ENCODE measurements at regions not wholly inside any gene's neighbourhood (a gene's known extent, or its start where the extent isn't known, plus 50 kb on each side); places are given as distances from the start of the nearest gene placed in this dataset.

DNA sequence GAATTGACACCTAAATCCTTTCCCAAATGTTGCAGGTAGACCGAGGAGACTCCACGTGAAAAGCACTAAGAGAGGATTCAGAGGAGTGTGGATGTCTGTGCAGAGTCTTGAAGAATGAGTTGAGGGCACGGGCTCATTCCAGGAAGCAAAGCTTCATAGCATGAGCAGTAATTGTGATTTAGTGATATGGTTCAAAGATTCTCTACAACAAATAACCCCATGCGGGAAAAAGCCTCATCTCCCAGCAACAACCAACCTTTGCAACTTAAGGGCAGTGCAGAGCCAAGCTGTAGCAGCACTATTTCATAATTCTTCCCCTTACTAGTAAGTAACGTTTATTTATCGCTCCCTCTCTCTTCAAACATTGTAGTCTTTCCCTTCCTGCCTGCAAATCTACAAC, 87.5 kb upstream of the CLMP start:
- intact Hi-C loops (cut with DNase I): no loop called here
- no peaks in the 10 kb centered on the region for H3K9me3 ChIP-seq
- no peak for DNase-seq (ENCODE audit: low spot score)
- no peaks in the 10 kb centered on the region for H3K4me1 ChIP-seq (replicated peaks)
- no peaks in the 10 kb centered on the region for H3K27me3 ChIP-seq (replicated peaks; ENCODE audit: insufficient read depth)
- WGBS: 66% methylated on average over 6 of the region's 6 CpGs
- H3K27ac ChIP-seq: no peak overlapping the region
- TF ChIP-seq POLR2AphosphoS5 (IDR thresholded peaks at IDR 0.05) (no peak), POLR2A (IDR thresholded peaks at IDR 0.05) (no peak)
- TF ChIP-seq, protein P1, sequence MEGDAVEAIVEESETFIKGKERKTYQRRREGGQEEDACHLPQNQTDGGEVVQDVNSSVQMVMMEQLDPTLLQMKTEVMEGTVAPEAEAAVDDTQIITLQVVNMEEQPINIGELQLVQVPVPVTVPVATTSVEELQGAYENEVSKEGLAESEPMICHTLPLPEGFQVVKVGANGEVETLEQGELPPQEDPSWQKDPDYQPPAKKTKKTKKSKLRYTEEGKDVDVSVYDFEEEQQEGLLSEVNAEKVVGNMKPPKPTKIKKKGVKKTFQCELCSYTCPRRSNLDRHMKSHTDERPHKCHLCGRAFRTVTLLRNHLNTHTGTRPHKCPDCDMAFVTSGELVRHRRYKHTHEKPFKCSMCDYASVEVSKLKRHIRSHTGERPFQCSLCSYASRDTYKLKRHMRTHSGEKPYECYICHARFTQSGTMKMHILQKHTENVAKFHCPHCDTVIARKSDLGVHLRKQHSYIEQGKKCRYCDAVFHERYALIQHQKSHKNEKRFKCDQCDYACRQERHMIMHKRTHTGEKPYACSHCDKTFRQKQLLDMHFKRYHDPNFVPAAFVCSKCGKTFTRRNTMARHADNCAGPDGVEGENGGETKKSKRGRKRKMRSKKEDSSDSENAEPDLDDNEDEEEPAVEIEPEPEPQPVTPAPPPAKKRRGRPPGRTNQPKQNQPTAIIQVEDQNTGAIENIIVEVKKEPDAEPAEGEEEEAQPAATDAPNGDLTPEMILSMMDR (IDR thresholded peaks at IDR 0.05): no peak
- H3K36me3 ChIP-seq: no peaks in the 10 kb centered on the region
- no peak overlapping the region for H3K4me3 ChIP-seq

DNA sequence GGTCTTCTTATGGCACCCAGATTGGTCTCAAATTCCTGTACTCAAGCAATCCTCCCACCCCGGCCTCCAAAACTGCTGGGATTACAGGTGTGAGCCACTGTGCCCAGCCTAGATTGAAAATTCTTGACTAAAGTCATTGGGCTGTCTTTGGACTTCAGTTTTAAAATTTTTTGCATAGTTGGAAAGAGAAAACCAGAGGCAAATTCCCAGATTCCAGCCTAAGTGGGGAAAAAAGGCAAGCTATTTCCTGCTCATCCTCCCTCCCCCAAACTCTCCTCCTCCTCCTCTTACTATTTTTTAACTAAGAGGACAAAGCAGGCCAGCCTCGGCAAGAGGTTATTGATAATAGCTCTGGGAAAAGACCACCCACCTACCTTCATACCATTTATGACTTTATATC, 78.6 kb upstream of the CLMP start:
- no peak for DNase-seq (ENCODE audit: low spot score)
- no peak overlapping the region for H3K4me3 ChIP-seq
- H3K9me3 ChIP-seq: no peaks in the 10 kb centered on the region
- no peaks in the 10 kb centered on the region for H3K4me1 ChIP-seq (replicated peaks)
- H3K27ac ChIP-seq: no peak overlapping the region
- TF ChIP-seq POLR2A (IDR thresholded peaks at IDR 0.05): no peak
- no peak for TF ChIP-seq POLR2AphosphoS5 (IDR thresholded peaks at IDR 0.05)
- TF ChIP-seq, protein P1 (IDR thresholded peaks at IDR 0.05): no peak
- WGBS: 72% methylated on average over 2 of the region's 2 CpGs
- no peaks in the 10 kb centered on the region for H3K36me3 ChIP-seq
- intact Hi-C loops (cut with DNase I): no loop called here
- H3K27me3 ChIP-seq (replicated peaks; ENCODE audit: insufficient read depth): no peaks in the 10 kb centered on the region

DNA sequence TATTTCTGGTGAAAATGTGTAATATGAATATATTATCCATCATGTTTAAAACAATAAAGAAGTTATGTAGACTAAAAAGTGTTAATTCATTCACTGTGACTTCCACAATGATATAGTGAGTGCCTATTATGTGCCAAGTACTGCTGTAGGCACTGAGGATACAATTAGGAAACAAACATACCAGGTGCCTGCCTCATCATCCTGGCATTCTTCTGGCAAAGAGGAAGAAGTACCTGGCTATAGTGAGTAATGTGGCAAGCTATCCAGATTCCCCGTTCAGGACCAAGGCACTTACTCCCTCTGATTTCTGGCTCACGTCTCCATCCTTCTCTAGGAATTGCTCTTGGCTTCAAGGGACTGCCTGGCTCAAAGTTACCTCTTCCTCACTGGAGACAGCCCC, 77.5 kb upstream of the CLMP start:
- 46% methylated on average over 2 of the region's 2 CpGs for WGBS
- intact Hi-C loops (cut with DNase I): no loop called here
- no peaks in the 10 kb centered on the region for H3K4me1 ChIP-seq (replicated peaks)
- TF ChIP-seq POLR2A (IDR thresholded peaks at IDR 0.05) (no peak), POLR2AphosphoS5 (IDR thresholded peaks at IDR 0.05) (no peak)
- TF ChIP-seq, protein P1 (IDR thresholded peaks at IDR 0.05): no peak
- no peak overlapping the region for H3K27ac ChIP-seq
- no peaks in the 10 kb centered on the region for H3K36me3 ChIP-seq
- no peak for DNase-seq (ENCODE audit: low spot score)
- H3K9me3 ChIP-seq: no peaks in the 10 kb centered on the region
- no peaks in the 10 kb centered on the region for H3K27me3 ChIP-seq (replicated peaks; ENCODE audit: insufficient read depth)
- H3K4me3 ChIP-seq: no peak overlapping the region

DNA sequence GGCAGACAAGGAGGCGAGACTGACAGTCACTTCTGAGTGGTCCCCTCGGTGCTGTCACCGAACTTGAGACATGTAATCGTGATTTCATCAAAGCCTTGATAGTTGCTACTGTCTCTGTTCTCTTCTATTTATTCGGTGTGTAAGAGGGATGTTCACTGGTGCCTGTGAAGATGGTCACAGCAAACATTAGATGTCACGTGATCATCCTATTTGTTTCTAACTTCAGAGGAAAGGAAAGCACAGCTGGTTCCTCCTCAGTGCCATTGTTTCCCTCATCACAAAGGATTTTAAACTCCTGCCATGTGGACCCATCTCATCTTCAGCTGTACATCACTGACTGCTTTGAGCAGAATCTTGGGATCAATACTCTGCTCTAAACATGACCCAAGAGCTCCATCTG, 73.1 kb upstream of the CLMP start:
- whole genome bisulfite sequencing: 31% methylated on average over 6 of the region's 6 CpGs
- H3K9me3 ChIP-seq: no peaks in the 10 kb centered on the region
- no peaks in the 10 kb centered on the region for H3K36me3 ChIP-seq
- intact Hi-C loops (cut with DNase I): no loop called here
- peak; percentile 6 for DNase-seq (ENCODE audit: low spot score)
- no peak overlapping the region for H3K27ac ChIP-seq
- no peaks in the 10 kb centered on the region for H3K27me3 ChIP-seq (replicated peaks; ENCODE audit: insufficient read depth)
- TF ChIP-seq, protein P1 (IDR thresholded peaks at IDR 0.05): no peak
- TF ChIP-seq POLR2AphosphoS5 (IDR thresholded peaks at IDR 0.05) (peak; percentile 57), POLR2A (IDR thresholded peaks at IDR 0.05) (no peak)
- H3K4me1 ChIP-seq (replicated peaks): no peaks in the 10 kb centered on the region
- H3K4me3 ChIP-seq: no peak overlapping the region

DNA sequence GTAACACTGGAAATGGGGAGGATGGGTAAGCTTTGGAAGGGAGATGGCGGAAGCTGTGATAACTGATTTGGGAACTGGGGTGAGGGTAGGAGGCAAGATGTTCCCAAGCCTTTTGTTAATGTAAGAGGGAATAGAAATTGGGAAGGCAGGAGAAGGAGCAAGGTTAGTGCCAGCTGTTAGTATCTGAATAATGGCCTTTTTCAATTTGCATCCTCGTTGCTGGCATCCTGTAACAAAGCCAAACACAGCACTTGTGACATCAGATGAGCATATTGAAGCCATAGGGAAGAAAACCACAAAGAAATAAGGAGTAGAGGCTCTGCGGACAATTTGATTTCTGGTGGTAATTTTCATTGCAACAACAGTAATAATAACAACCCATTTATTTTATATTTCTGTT, 70.9 kb upstream of the CLMP start:
- intact Hi-C loops (cut with DNase I): no loop called here
- TF ChIP-seq POLR2AphosphoS5 (IDR thresholded peaks at IDR 0.05) (no peak), POLR2A (IDR thresholded peaks at IDR 0.05) (no peak)
- TF ChIP-seq, protein P1 (IDR thresholded peaks at IDR 0.05): no peak
- no peak for DNase-seq (ENCODE audit: low spot score)

More for the DNA sequence above, 70.9 kb upstream of the CLMP start:
- WGBS: 69% methylated on average over 3 of the region's 3 CpGs
- Histone ChIP-seq H3K4me3 (no peak overlapping the region), H3K27me3 (replicated peaks; ENCODE audit: insufficient read depth) (no peaks in the 10 kb centered on the region), H3K4me1 (replicated peaks) (no peaks in the 10 kb centered on the region), H3K9me3 (no peaks in the 10 kb centered on the region), H3K27ac (no peak overlapping the region), H3K36me3 (no peaks in the 10 kb centered on the region)

Data from prostate gland (tissue), 2 donors.